Transverse colon (tissue), 4 donors: ENCODE measurements at regions not wholly inside any gene's neighbourhood (a gene's known extent, or its start where the extent isn't known, plus 50 kb on each side); places are given as distances from the start of the nearest gene placed in this dataset.

Experiments used
- DNase-seq: peaks from one replicate; pipeline ENCODE4 v3.0.0-alpha.2; 2019
- H3K27ac ChIP-seq, 4 donors: fragments of 200-600 bp; sonication (generic); 2 replicates each; pipeline ENCODE4 v1.5.1; 2016 to 2018; ENCODE audit warnings: inconsistent platforms in 4 of 4
- H3K27me3 ChIP-seq: fragments of 200-600 bp; sonication (generic); 2 replicates; pipeline ENCODE4 v1.5.1; 2017; ENCODE audit warnings: inconsistent platforms
- H3K36me3 ChIP-seq, 4 donors: fragments of 200-600 bp; sonication (generic); 2 replicates each; pipeline ENCODE4 v1.5.1; 2017 to 2019; ENCODE audit warnings: inconsistent platforms in 4 of 4
- H3K4me1 ChIP-seq, 4 donors: fragments of 200-600 bp; sonication (generic); 2 replicates each; pipeline ENCODE4 v1.5.1; 2017 to 2020; ENCODE audit warnings: inconsistent platforms in 4 of 4
- H3K4me3 ChIP-seq, 4 donors: fragments of 200-600 bp; sonication (generic); 1 replicate in 1 of 4; 2 replicates in 3 of 4; pipeline versions ENCODE4 v1.5.1 to v1.6.1; 2017 to 2019; ENCODE audit warnings: inconsistent platforms in 4 of 4
- H3K9me3 ChIP-seq, 2 donors: fragments of 200-600 bp; sonication (generic); 2 replicates each; pipeline ENCODE4 v1.5.1; 2017 to 2019; ENCODE audit warnings: inconsistent platforms in 2 of 2
- CTCF ChIP-seq, 5 experiments: fragments of 200-600 bp in 3 of 5; fragments of 450-650 bp in 2 of 5; sonication (generic) in 3 of 5; IDR thresholded peaks; 1 replicate in 2 of 5; 2 replicates in 3 of 5; pipeline ENCODE4 v1.5.1; 2016 to 2017; ENCODE audit warnings: antibody characterized with exemption in 5 of 5, inconsistent platforms in 3 of 5, mild to moderate bottlenecking in 2 of 5, moderate library complexity in 1 of 5
- EP300 ChIP-seq: sonication (generic); formaldehyde crosslinking; IDR thresholded peaks from one replicate; pipeline ENCODE4 v1.6.1; 2017; ENCODE audit warnings: antibody characterized with exemption, low read depth
- POLR2A ChIP-seq: fragments of 450-650 bp; IDR thresholded peaks from one replicate; pipeline ENCODE4 v1.6.1; 2016; ENCODE audit warnings: antibody characterized with exemption, mild to moderate bottlenecking, moderate library complexity
- POLR2AphosphoS5 ChIP-seq, 3 donors: sonication (generic); formaldehyde crosslinking; IDR thresholded peaks; one replicate each; pipeline ENCODE4 v1.6.1; 2016; ENCODE audit warnings: antibody characterized with exemption in 3 of 3
- WGBS, 2 donors: methylation state at CpG; one replicate each; pipeline ENCODE4 v1.1.5; 2018; ENCODE audit warnings: low coverage in 1 of 2; 5-methylcytosine and 5-hydroxymethylcytosine counted together
- in situ Hi-C, 4 donors: fragments of 200-750 bp; cut with MboI; loops; one replicate each; pipeline versions ENCODE4 v1.15.0 to v1.15.1; 2017; ENCODE audit warnings: low sequenced_read_pairs in 3 of 4, low pct_ligation_motif_present in 1 of 4, low pct_unique_long_range_greater_than_20kb in 1 of 4
- intact Hi-C: fragments of 100-400 bp; cut with DNase I; formaldehyde crosslinking; loops from one replicate; pipeline ENCODE4 v1.15.1; 2023; ENCODE audit warnings: low total_unique reads

DNA sequence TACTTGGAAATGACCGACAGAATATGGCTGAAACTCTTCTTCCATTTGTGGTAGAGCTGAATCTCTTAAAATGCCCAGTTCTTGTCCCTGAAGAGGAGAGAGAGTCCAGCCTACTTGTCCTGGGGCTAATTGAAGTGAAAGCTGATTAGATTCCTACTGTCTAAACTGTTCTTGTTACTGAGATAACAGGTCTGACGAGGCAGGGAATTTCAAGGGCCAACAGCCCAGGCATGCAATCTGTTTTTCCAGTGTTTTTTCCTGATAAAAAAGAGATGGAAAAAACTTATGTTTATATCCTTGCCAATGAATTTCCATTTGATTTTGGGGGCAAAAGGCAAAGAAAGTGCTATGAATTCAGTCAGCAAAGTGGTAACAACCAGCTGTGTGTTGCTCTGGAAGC lies 195.5 kb downstream of the ETS1 start:
- H3K9me3 ChIP-seq = no peaks in the 10 kb centered on the region
- H3K4me3 ChIP-seq = no peak overlapping the region
- intact Hi-C loops = no loop called here
- DNase-seq = no peak
- H3K4me1 ChIP-seq = peaks cover 0 to 37% (median 13%) of the 10 kb centered on the region in 4 donors
- no peak for TF ChIP-seq POLR2AphosphoS5 (IDR thresholded peaks at IDR 0.05)
- TF ChIP-seq EP300 = no peak
- 40 to 77% methylated on average over 1 to 2 of the region's 2 CpGs for WGBS, 2 donors
- in situ Hi-C loops = no loop called here
- H3K27me3 ChIP-seq = no peaks in the 10 kb centered on the region
- no peaks in the 10 kb centered on the region for H3K36me3 ChIP-seq
- no peak overlapping the region for H3K27ac ChIP-seq

DNA sequence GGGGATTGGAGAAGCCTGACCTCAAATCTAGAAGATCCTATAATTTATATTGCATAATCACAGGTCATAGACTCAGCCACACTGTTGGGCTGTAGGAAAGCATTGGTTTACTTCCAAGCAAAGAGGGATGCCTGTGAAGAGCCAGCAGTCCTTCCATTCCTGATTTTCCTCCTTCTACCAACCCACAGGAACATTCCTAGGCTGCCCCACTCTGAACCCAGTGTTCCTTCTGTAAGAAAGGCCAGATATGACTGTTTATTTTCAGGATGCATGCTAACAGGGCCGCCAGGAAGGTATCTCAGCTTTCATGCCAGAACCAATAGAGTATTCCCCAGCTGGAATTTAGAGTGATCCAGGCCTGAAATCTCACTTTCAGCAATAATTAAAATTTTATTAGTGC lies 197.1 kb downstream of the ETS1 start:
- Histone ChIP-seq H3K4me3 (no peak overlapping the region), H3K36me3 (no peaks in the 10 kb centered on the region), H3K4me1 (peaks cover 0 to 42% (median 14%) of the 10 kb centered on the region in 4 donors), H3K27me3 (no peaks in the 10 kb centered on the region), H3K27ac (no peak overlapping the region), H3K9me3 (no peaks in the 10 kb centered on the region)
- TF ChIP-seq POLR2AphosphoS5 (IDR thresholded peaks at IDR 0.05) = no peak
- no peak for TF ChIP-seq EP300
- TF ChIP-seq CTCF (IDR thresholded peaks at IDR 0.05) = no peak
- no peak for TF ChIP-seq POLR2A
- in situ Hi-C loops = no loop called here
- no peak for DNase-seq
- WGBS, 2 donors = 75% methylated on average over 1 of the region's 1 CpG; no CpG with 5 or more reads in 1 of the 2 donors
- intact Hi-C loops = no loop called here

DNA sequence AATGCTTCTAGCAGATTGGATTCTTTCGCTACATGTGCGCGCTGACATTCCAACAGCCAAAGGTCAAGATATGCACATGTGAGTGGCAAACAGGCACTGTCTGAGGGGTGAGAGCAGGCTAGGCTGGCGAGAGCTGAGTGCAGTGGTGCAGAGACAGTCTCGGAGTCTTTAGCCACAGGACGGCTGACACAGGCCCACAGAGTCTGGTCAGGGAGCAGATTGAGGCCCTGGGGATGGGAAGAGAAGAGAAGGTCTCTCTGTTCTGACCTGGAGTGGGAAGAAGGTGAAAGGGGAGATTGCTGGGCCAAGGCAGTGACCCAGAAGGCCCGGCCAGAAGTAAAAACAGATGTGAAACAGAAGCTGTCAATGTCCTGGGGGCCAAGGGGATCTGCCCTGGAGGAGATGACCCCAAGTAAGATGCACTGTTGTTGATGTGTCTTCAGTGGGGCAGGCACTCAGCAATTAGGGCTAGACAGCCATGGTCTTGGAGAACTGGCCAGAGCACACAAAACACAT lies 197.8 kb downstream of the ETS1 start:
- DNase-seq = no peak
- H3K4me3 ChIP-seq = no peak overlapping the region
- H3K27me3 ChIP-seq = no peaks in the 10 kb centered on the region
- TF ChIP-seq CTCF (IDR thresholded peaks at IDR 0.05) (no peak), POLR2AphosphoS5 (IDR thresholded peaks at IDR 0.05) (no peak), POLR2A (no peak), EP300 (no peak)
- no peak overlapping the region for H3K27ac ChIP-seq
- H3K36me3 ChIP-seq = no peaks in the 10 kb centered on the region
- intact Hi-C loops (no loop called here), in situ Hi-C loops (no loop called here)
- H3K4me1 ChIP-seq = peaks cover 0 to 41% (median 14%) of the 10 kb centered on the region in 4 donors
- 92 to 100% methylated on average over 3 to 7 of the region's 7 CpGs for WGBS, 2 donors
- H3K9me3 ChIP-seq = no peaks in the 10 kb centered on the region

- H3K4me1 ChIP-seq = peaks cover 0 to 37% (median 14%) of the 10 kb centered on the region in 4 donors
- in situ Hi-C loops = no loop called here
- H3K27ac ChIP-seq = peak overlapping the region; percentile 41 to 73 (median 54)
- DNase-seq = peak; percentile 35
- intact Hi-C loops = no loop called here
- no peaks in the 10 kb centered on the region for H3K36me3 ChIP-seq
- H3K27me3 ChIP-seq = no peaks in the 10 kb centered on the region
- H3K9me3 ChIP-seq = no peaks in the 10 kb centered on the region
- WGBS, 2 donors = 50 to 58% methylated on average over 3 to 5 of the region's 5 CpGs
- H3K4me3 ChIP-seq = no peak overlapping the region
- TF ChIP-seq POLR2A (no peak), CTCF (IDR thresholded peaks at IDR 0.05) (no peak), EP300 (no peak), POLR2AphosphoS5 (IDR thresholded peaks at IDR 0.05) (peak in 2 of 3 donors; percentile 9 to 29)
These were observed 199.0 kb downstream of the ETS1 start for GRCh38 chr11:128388206-128388815.
